Upper lobe of right lung (tissue), 1 donor: ENCODE measurements at regions not wholly inside any gene's neighbourhood (a gene's known extent, or its start where the extent isn't known, plus 50 kb on each side); places are given as distances from the start of the nearest gene placed in this dataset.

Experiments
- ATAC-seq: fragments of 200-7000 bp; cut with Tn5 transposase; one replicate; pipeline ENCODE4 v1.9.1; 2020; ENCODE audit warnings: mild to moderate bottlenecking, moderate library complexity
- DNase-seq: peaks from one replicate; pipeline ENCODE4 v3.0.0-alpha.2; 2020
- H3K27ac ChIP-seq: fragments of 200-600 bp; one replicate; pipeline ENCODE4 v1.8.0; 2022
- H3K27me3 ChIP-seq: fragments of 200-600 bp; one replicate; pipeline ENCODE4 v1.8.0; 2022; ENCODE audit warnings: mild to moderate bottlenecking
- H3K36me3 ChIP-seq: fragments of 200-600 bp; one replicate; pipeline ENCODE4 v1.8.0; 2022
- H3K4me1 ChIP-seq: fragments of 200-600 bp; one replicate; pipeline ENCODE4 v1.8.0; 2022
- H3K4me3 ChIP-seq: fragments of 200-600 bp; one replicate; pipeline ENCODE4 v1.8.0; 2022; ENCODE audit warnings: mild to moderate bottlenecking
- H3K9me3 ChIP-seq: fragments of 200-600 bp; one replicate; pipeline ENCODE4 v1.8.0; 2022
- intact Hi-C: fragments of 100-400 bp; cut with DNase I; formaldehyde crosslinking; loops from one replicate; pipeline ENCODE4 v1.11.0; 2022
- TF ChIP-seq, protein P1 (sequence below): fragments of 200-600 bp; IDR thresholded peaks from one replicate; pipeline ENCODE4 v1.8.0; 2022; ENCODE audit warnings: antibody characterized with exemption
- donor health status: DM: no; HTN: yes; CAD: no; lungs with severe emphysema.

DNA sequence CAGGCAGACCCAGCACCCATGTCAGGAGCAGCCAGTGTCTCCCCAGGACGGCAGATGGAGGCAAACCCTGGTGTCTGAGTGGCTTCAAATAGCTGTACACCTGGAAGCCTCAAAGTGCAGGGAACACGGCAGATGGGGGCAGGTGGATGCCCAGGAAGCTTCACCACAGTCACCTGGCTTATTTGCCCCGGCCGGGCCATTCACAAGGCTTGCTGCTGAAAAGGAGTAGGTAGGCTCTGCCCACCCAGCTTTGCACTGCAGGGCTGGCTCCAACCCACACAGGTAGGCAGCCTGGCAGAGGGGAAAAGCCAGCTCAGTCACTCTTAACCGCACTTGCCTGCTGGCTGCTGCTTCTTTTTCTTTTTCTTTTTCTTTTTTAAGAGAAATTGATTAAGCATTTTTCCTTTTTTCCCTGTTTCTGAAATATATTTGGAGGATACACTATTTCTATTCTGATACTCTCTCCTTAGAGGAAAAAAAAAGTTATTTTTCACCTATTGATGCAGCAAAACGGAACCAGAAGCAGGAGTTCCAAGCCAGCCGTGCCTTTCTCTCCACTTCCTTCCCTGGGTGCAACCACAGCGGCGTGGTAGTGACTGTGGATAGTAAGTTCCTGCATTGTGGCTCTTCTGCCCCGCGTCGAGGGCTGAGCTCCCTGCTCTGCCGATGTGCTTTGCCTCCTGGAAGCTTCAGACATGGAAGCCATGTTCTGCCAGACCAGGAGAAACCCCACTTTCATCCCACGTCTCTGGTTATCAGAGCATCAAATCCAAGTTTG lies 118.3 kb downstream of the KLF6 start:
- DNase-seq (no peak), ATAC-seq (peak; percentile 49)
- H3K27me3 ChIP-seq, result no peaks in the 10 kb centered on the region
- no peaks in the 10 kb centered on the region for H3K36me3 ChIP-seq
- H3K4me3 ChIP-seq, result no peak overlapping the region
- intact Hi-C loops, result no loop called here
- no peak overlapping the region for H3K27ac ChIP-seq
- TF ChIP-seq, protein P1, sequence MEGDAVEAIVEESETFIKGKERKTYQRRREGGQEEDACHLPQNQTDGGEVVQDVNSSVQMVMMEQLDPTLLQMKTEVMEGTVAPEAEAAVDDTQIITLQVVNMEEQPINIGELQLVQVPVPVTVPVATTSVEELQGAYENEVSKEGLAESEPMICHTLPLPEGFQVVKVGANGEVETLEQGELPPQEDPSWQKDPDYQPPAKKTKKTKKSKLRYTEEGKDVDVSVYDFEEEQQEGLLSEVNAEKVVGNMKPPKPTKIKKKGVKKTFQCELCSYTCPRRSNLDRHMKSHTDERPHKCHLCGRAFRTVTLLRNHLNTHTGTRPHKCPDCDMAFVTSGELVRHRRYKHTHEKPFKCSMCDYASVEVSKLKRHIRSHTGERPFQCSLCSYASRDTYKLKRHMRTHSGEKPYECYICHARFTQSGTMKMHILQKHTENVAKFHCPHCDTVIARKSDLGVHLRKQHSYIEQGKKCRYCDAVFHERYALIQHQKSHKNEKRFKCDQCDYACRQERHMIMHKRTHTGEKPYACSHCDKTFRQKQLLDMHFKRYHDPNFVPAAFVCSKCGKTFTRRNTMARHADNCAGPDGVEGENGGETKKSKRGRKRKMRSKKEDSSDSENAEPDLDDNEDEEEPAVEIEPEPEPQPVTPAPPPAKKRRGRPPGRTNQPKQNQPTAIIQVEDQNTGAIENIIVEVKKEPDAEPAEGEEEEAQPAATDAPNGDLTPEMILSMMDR, result no peak
- no peaks in the 10 kb centered on the region for H3K9me3 ChIP-seq
- peaks cover 9% of the 10 kb centered on the region for H3K4me1 ChIP-seq

DNA sequence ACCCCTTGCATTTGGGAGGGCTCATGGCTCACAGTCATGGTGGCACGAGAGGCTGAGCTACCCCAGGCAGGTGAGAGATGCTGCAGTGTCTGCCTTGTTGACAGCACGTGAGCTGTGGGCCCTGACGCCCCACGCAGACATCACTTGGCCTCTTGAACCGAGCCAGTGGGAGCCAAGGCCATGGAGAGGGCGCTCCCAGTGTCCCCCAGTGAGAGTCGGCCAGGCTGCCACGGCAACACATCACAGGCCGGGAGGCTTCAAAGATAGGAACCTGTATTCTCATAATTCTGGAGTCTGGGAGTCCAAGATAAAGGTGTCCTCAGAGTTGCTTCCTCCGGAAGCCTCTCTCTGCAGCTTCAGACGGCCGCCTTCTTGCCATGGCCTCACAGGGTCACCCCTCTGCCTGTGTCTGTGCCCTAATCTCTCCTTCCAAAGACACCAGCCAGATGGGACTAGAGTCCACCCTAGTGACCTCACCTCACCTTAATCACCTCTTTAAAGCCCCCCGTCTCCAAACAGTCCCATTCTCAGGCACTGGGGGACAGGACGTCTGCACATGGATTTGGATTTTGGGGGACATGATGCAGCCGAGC lies 119.6 kb downstream of the KLF6 start:
- no peaks in the 10 kb centered on the region for H3K27me3 ChIP-seq
- no peaks in the 10 kb centered on the region for H3K36me3 ChIP-seq
- peaks cover 9% of the 10 kb centered on the region for H3K4me1 ChIP-seq
- no peak for DNase-seq
- TF ChIP-seq, protein P1, result no peak
- H3K9me3 ChIP-seq, result no peaks in the 10 kb centered on the region
- intact Hi-C loops, result no loop called here
- no peak overlapping the region for H3K4me3 ChIP-seq
- no peak overlapping the region for H3K27ac ChIP-seq
- ATAC-seq, result no peak

DNA sequence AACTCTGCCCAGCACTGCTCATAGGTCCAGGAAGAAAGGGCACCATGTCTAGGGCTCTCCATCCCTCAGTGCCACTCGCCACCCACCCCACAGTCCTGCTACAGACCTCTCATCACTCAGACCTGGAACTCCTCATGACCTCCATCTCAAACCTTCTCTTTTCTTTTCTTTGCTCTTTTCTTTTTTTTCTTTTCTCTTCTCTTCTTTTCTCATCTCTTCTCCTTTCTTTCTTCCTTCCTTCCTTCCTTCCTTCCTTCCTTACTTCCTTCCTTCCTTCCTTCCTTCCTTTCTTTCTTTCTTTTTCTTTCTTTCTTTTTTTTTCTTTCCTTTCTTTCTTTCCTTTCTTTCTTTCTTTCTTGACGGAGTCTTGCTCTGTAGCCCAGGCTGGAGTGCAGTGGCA lies 122.2 kb downstream of the KLF6 start:
- Histone ChIP-seq H3K27me3 (no peaks in the 10 kb centered on the region), H3K9me3 (no peaks in the 10 kb centered on the region), H3K27ac (no peak overlapping the region), H3K36me3 (no peaks in the 10 kb centered on the region), H3K4me1 (peaks cover 2% of the 10 kb centered on the region), H3K4me3 (no peak overlapping the region)
- intact Hi-C loops, result no loop called here
- no peak for ATAC-seq
- no peak for DNase-seq
- TF ChIP-seq, protein P1, result no peak

DNA sequence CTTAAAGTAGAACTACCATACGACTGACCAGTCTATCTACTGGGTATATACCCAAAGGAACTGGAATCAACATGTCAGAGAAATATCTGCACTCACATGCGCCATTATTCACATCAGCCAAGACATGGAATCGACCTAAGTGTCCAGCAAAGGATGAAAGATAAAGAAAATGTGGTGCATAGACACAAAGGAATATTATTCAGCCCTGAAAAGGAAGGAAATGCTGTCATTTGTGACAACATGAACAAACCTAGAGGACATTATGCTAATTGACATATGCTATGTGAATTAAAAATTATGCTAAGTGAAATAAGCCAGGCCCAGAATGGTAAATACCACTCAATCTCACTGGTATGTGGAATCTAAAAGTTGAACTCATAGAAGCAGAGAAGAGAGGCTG lies 123.7 kb downstream of the KLF6 start:
- Histone ChIP-seq H3K27ac (no peak overlapping the region), H3K9me3 (no peaks in the 10 kb centered on the region), H3K36me3 (no peaks in the 10 kb centered on the region), H3K27me3 (no peaks in the 10 kb centered on the region), H3K4me1 (no peaks in the 10 kb centered on the region), H3K4me3 (no peak overlapping the region)
- intact Hi-C loops, result no loop called here
- no peak for ATAC-seq
- no peak for DNase-seq
- TF ChIP-seq, protein P1, result no peak

DNA sequence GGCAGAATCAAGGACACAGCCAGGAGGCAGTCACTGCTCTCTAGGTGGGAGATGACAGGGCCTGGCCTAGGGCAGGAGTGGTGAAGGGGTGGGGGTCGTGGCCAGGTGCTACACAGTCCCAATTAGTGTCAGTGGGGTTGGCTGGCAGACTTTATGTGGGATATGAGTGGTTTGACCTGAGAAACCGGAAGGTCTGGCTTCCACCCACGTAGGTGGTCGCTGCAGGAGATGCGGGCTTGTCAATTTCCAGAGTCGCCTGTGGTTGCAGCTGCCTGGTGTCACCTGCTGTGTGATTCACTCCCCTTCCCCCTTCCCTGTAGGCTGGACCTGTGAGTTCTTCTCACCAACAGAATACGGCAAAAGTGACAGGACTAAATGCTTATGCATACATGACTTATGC lies 124.3 kb downstream of the KLF6 start:
- H3K4me3 ChIP-seq, result no peak overlapping the region
- DNase-seq (no peak), ATAC-seq (no peak)
- TF ChIP-seq, protein P1, result no peak
- H3K9me3 ChIP-seq, result no peaks in the 10 kb centered on the region
- H3K36me3 ChIP-seq, result no peaks in the 10 kb centered on the region
- H3K27me3 ChIP-seq, result no peaks in the 10 kb centered on the region
- intact Hi-C loops, result no loop called here
- H3K4me1 ChIP-seq, result no peaks in the 10 kb centered on the region
- H3K27ac ChIP-seq, result no peak overlapping the region
